ENCODE measurements at regions not wholly inside any gene's neighbourhood (a gene's known extent, or its start where the extent isn't known, plus 50 kb on each side); places are given as distances from the start of the nearest gene placed in this dataset.

DNA sequence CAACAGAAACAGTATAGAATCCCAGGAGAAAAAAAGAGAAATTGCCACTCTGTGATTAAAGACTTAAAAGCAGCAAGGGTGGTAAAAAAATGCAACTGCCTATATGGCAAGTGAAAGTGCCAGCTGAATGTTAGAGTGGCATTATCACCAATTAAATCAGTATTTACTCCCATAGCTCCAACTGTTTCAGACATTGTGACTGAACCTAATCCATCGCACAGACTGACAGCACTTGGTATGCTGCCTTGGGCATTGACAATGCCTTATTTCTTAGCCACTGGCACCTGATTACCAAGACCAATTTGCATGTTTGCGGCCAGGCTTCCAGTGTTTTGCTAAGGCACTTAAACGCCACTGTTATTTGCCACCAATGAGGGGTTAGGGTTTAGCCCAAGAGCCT, 201.9 kb upstream of the NECTIN3 start:
- no peak for DNase-seq
- intact Hi-C loops (cut with DNase I), result no loop called here
- Histone ChIP-seq H3K36me3 (replicated peaks in 1 of 2) (no peaks in the 10 kb centered on the region), H3K27me3 (no peaks in the 10 kb centered on the region), H3K27ac (no peak overlapping the region), H3K9me3 (replicated peaks in 1 of 3) (no peaks in the 10 kb centered on the region), H3K4me1 (replicated peaks in 1 of 2) (no peaks in the 10 kb centered on the region), H3K4me3 (no peak overlapping the region)
- no peak for TF ChIP-seq POLR2A (IDR thresholded peaks at IDR 0.05)
- TF ChIP-seq, protein P1, sequence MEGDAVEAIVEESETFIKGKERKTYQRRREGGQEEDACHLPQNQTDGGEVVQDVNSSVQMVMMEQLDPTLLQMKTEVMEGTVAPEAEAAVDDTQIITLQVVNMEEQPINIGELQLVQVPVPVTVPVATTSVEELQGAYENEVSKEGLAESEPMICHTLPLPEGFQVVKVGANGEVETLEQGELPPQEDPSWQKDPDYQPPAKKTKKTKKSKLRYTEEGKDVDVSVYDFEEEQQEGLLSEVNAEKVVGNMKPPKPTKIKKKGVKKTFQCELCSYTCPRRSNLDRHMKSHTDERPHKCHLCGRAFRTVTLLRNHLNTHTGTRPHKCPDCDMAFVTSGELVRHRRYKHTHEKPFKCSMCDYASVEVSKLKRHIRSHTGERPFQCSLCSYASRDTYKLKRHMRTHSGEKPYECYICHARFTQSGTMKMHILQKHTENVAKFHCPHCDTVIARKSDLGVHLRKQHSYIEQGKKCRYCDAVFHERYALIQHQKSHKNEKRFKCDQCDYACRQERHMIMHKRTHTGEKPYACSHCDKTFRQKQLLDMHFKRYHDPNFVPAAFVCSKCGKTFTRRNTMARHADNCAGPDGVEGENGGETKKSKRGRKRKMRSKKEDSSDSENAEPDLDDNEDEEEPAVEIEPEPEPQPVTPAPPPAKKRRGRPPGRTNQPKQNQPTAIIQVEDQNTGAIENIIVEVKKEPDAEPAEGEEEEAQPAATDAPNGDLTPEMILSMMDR (IDR thresholded peaks at IDR 0.05), result no peak
- WGBS, 4 donors, result 63 to 86% (median 83%) methylated on average over 2 to 3 of the region's 3 CpGs

DNA sequence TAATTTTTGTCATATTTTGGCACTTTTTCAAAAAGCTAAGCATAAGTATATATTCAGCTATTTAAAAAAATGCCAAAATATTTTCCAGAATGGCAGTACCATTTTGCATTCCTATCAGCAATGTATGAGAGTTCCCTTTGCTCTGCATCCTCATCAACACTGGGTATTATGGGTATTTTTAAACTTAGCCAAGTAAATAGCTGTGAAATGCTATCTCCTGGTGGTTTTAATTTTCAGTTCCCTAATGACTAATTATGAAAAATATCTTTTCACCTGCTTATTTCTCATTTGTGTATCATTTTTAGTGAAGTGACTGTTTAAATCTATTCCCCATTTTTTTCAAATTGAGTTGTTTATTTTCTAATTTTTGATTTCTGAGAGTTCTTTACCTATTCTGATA, 199.7 kb upstream of the NECTIN3 start:
- H3K9me3 ChIP-seq (replicated peaks in 1 of 3), result no peaks in the 10 kb centered on the region
- H3K27ac ChIP-seq, result no peak overlapping the region
- no peaks in the 10 kb centered on the region for H3K27me3 ChIP-seq
- TF ChIP-seq, protein P1 (IDR thresholded peaks at IDR 0.05), result no peak
- no peak for TF ChIP-seq POLR2A (IDR thresholded peaks at IDR 0.05)
- no peak overlapping the region for H3K4me3 ChIP-seq
- no peaks in the 10 kb centered on the region for H3K4me1 ChIP-seq (replicated peaks in 1 of 2)
- intact Hi-C loops (cut with DNase I), result no loop called here
- no peaks in the 10 kb centered on the region for H3K36me3 ChIP-seq (replicated peaks in 1 of 2)
- no peak for DNase-seq

DNA sequence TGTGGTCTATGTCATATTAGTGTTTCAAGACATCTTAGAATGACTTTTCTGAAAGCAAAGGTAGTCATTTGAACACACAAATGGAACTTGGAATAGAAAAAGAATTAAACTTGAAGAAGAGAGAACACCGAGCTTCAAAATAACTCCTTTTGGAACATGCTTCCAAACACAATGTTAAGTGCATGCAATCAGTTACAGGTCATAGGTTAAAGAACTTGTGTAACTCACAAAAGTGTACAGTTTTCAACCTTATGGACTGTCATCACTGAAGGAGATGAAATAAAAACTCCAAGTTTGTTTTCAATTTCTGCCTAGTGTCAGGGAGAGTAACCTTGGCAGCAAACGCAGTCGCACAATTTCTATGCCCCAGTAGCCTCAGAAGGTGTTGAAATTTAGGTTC, 192.9 kb upstream of the NECTIN3 start:
- Histone ChIP-seq H3K9me3 (replicated peaks in 1 of 3) (no peaks in the 10 kb centered on the region), H3K4me1 (replicated peaks in 1 of 2) (no peaks in the 10 kb centered on the region), H3K4me3 (no peak overlapping the region), H3K27me3 (no peaks in the 10 kb centered on the region), H3K36me3 (replicated peaks in 1 of 2) (no peaks in the 10 kb centered on the region), H3K27ac (no peak overlapping the region)
- WGBS, 4 donors, result 73 to 79% (median 77%) methylated on average over 3 of the region's 3 CpGs
- intact Hi-C loops (cut with DNase I), result no loop called here
- TF ChIP-seq, protein P1 (IDR thresholded peaks at IDR 0.05), result no peak
- no peak for TF ChIP-seq POLR2A (IDR thresholded peaks at IDR 0.05)
- no peak for DNase-seq

DNA sequence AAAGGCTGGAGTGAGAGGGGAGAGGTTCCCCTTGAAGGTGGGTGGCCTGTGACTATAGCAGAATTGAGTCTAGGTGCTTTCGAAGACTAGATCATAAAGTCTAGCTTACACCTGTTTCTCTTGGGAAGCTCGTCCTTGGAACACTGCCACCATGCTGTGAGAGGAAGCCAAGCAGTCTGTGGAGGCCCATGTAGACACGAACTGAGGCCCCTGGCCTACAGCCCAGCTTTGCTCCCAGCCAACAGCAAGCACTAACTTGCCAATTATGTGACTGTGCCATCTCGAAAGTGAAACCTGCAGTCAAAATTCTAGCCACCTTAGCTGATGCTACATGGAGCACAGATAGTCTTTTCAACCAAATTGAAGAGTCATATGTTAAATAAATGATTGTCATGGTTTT, 190.5 kb upstream of the NECTIN3 start:
- intact Hi-C loops (cut with DNase I), result no loop called here
- H3K4me1 ChIP-seq (replicated peaks in 1 of 2), result no peaks in the 10 kb centered on the region
- H3K27ac ChIP-seq, result no peak overlapping the region
- no peaks in the 10 kb centered on the region for H3K9me3 ChIP-seq (replicated peaks in 1 of 3)
- DNase-seq, result peak; percentile 33 to 82 (median 71)
- no peak overlapping the region for H3K4me3 ChIP-seq
- no peaks in the 10 kb centered on the region for H3K36me3 ChIP-seq (replicated peaks in 1 of 2)
- TF ChIP-seq, protein P1 (IDR thresholded peaks at IDR 0.05), result peak in 1 of 6 experiments; percentile 11
- TF ChIP-seq POLR2A (IDR thresholded peaks at IDR 0.05), result no peak
- no peaks in the 10 kb centered on the region for H3K27me3 ChIP-seq
- WGBS, 4 donors, result 40 to 47% (median 43%) methylated on average over 4 of the region's 4 CpGs
